HK-2 (cell line): ENCODE measurements at regions not wholly inside any gene's neighbourhood (a gene's known extent, or its start where the extent isn't known, plus 50 kb on each side); places are given as distances from the start of the nearest gene placed in this dataset.

Experiments used
- DNase-seq: peaks from one replicate; pipeline ENCODE4 v3.0.0-alpha.2; 2018; ENCODE audit not compliant: unreplicated experiment

DNA sequence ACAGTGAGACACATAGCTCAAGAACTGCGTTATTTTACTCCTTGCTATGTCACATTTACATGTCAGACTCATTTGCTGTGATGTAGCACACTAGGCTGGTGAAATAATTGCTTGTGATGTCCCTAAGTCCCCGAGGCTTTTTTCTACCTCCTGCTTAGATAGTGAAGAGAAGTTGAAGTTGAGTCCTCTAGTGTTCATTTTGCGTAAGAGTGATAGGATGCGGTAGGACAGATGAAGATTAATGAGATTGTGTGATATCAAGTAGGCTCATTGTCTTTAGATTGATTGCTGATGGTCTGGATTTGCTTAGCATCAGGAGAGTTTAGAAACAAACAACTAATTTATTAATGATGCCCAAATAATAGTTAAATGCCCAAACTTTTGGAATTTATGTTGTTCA lies 173.6 kb upstream of the NUDT6 start:
- DNase-seq = no peak

DNA sequence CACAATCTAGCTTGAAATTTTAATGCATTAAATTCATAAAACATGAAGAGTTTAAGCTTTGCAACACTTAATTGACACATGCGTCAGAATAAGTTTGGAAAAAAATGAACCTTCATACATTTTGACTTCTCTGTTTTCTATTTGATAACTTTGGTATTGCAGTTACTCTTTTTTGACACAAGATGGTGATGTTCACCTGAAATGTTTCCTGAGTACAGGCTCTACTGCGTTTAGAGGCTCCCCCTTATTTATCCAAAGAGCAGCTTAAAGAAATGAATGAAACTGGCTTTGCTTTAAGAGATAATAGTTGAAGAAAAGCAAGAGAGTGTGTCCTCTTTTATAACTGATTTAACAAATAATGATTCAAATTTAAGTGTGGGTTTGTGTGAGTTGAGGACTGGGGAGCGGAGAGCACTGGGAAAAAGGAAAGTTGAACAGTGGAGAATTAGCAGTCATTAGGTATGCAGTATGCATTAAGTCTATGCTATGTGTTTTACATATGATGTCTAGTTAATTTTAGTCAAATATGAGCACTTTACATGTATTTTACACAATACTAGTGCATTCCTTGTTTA lies 180.6 kb upstream of the NUDT6 start:
- no peak for DNase-seq

DNA sequence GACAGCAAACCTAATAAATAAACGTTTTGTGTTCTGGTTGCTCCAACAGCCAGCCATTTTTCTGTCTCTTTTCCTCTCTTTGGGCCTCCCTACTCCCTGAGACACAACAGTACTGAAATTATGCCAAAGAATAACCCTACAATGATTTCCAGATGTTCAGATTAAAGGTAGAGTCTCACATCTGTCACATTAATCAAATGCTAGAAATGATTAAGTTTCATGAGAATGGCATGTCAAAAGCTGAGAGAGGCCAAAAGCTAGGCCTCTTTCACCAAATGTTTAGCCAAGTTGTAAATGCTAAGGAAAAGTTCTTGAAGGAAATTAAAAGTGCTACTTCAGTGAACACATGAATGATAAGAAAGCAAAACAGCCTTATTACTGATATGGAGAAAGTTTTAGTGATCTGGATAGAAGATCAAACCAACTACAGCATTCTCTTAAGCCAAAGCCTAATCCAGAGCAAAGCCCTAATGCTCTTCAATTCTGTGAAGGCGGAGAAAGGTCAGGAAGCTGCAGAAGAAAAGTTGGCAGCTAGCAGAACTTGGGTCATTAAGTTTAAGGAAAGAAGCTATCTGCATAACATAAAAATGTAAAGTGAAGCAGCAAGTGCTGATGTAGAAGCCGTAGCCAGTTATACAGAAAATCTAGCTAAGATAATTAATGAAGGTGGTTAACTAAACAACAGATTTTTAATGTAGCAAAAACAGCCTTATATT lies 182.1 kb upstream of the NUDT6 start:
- no peak for DNase-seq

- DNase-seq = no peak
These were observed 182.6 kb upstream of the NUDT6 start for GRCh38 chr4:123105026-123105420.

GRCh38 chr4:123106747-123107146 lies 184.3 kb upstream of the NUDT6 start:
- no peak for DNase-seq

DNA sequence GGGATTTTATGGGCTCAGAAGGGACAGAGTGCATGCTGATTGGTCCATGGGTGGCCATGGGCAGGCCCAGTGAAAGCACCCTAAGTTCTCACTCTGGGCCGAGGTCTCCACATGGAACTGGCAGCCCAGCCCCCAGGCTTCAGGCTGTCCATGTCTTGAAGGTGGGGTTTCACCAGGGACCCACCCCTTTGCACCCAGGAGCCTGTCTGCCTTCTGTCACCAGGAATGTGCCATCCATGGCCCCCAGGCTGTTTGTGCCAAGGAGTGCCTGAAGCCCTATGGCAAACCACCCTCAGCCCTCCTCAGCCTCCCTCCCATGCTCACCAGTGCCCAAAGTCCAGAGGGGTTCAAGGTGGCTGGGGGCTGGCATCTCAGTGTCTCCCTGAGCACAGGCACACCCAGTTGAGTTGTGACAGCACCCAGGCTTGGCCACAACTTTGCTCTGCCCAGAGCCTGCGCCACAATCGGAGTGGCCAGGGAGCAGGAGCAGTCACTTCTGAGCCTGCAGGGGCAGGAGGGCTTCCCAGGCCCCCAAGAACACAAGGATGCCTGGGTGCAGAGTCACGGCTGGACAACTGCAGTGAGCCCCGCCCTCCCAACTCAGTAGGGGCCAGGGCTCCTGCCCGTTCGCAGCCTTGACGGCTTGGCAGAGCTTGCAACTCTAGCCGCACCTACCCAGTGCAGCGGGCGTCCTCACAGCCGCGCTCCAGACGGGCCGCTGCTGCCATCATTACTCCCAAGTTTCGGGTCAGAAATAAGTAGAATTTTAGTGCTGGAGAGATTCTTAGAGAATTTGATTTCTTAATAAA lies 185.3 kb upstream of the NUDT6 start:
- no peak for DNase-seq

- DNase-seq = no peak
These were observed 186.7 kb upstream of the NUDT6 start for GRCh38 chr4:123109139-123109538.

DNA sequence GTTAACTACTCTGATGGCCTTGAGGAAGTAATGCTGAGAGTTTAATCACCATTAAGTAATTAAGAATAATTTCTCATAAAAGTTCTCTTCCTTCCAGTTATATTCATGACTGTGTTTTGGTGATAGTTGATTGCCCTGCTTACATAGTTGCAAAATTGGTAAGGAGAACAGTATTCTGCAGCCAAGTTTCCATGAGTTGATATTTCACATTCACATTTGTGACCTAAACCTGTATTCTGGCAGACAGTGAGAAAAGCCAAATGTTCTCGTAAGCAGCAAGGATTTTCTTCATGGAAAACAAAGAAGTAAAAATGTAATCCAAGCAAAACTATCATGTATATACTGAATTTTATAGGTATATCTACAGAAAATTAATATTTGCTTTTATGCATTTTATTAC lies 187.8 kb upstream of the NUDT6 start:
- no peak for DNase-seq

- no peak for DNase-seq
These were observed 188.3 kb upstream of the NUDT6 start for GRCh38 chr4:123110685-123111084.

GRCh38 chr4:123113155-123113554 lies 190.8 kb upstream of the NUDT6 start:
- DNase-seq = no peak

GRCh38 chr4:123114084-123114914 lies 191.9 kb upstream of the NUDT6 start:
- no peak for DNase-seq

- no peak for DNase-seq
These were observed 192.7 kb upstream of the NUDT6 start for GRCh38 chr4:123114915-123115756.

GRCh38 chr4:123116412-123116811 lies 194.0 kb upstream of the NUDT6 start:
- no peak for DNase-seq

- DNase-seq = no peak
These were observed 198.1 kb upstream of the NUDT6 start for GRCh38 chr4:123120473-123120872.

GRCh38 chr4:123121241-123121907 lies 199.0 kb upstream of the NUDT6 start:
- DNase-seq = no peak

GRCh38 chr4:123125477-123125876 lies 203.1 kb upstream of the NUDT6 start:
- no peak for DNase-seq

- DNase-seq = no peak
These were observed 204.8 kb upstream of the NUDT6 start for GRCh38 chr4:123127218-123127617.

DNA sequence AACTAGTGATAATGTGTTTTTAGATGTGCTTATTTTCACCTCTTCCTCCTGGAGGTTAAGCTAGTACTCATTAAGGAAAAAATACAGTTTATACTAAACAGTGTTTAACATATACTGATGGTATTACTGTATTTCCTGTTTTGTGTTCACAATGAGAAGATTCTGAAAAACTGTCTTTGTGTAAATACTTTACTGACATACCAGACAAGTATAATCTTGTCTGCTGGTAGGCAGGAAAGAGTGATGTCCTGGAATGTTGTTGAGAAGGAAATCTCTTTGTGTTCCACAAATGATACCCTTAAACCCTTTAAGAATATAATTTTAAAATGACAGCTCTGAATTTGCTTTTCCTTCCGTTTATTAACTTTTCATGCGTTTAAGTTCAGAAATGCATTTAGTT lies 205.5 kb upstream of the NUDT6 start:
- no peak for DNase-seq

DNA sequence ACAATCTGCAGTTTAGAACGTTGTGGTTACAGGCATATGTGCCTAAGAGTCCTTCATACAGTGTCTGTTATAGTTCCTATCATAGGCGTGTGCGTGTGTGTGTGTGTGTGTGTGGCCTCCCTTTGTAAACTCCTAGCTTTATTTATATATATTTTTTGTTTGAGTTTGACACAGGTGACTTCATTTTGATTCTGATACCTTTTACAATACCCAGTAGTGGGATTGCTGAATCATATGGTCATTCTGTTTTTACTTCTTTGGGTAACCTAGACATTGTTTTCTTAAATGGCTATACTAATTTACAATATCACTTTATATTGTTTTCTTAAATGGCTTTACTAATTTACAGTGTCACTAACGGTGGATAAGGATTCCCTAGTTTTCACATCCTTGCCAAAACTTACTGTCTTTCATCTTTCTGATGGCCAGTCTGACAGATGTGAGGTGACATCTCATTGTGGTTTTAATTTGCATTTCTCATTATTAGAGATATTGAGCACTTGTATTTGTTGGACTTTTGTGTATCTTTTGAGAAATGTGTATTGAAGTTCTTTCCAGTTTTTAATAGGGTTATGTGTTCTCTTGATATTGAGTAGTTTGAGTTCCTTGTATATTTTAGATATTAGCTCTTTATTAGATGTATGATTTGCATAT lies 211.1 kb upstream of the NUDT6 start:
- DNase-seq = no peak

DNA sequence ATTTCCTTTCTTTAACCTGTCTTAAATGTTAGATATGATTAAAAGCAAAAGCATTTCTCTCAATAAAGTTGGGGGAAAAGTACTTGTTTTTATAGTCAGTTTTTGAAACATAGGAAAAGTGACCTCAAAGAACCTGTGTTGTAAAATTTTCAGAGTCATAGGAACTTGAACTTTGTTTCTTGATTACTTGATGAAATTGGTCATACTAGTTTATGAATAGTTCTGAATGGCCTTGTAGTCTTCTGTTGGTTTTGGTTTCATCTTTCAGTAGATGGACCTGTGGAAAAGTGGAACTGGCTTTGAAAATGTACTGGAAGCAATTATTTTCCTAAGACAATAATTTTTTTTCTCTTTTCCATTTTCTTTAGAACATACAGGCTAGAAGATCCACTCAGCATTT lies 222.2 kb upstream of the NUDT6 start:
- no peak for DNase-seq
